ENCODE measurements at regions not wholly inside any gene's neighbourhood (a gene's known extent, or its start where the extent isn't known, plus 50 kb on each side); places are given as distances from the start of the nearest gene placed in this dataset.

- DNase-seq = peak in 1 of 2 donors; percentile 30
Observed at GRCh38 chr3:30269751-30270445, 336.5 kb upstream of the TGFBR2 start.

GRCh38 chr3:30271781-30272180 is 334.6 kb upstream of the TGFBR2 start:
- no peak for DNase-seq

- DNase-seq = no peak
Observed at GRCh38 chr3:30273304-30274072, 332.9 kb upstream of the TGFBR2 start.

GRCh38 chr3:30277494-30277893 is 328.9 kb upstream of the TGFBR2 start:
- DNase-seq = no peak

- DNase-seq = no peak
Observed at GRCh38 chr3:30281526-30281925, 324.9 kb upstream of the TGFBR2 start.

GRCh38 chr3:30282154-30282696 is 324.2 kb upstream of the TGFBR2 start:
- DNase-seq = no peak

GRCh38 chr3:30285188-30286006 is 321.0 kb upstream of the TGFBR2 start:
- no peak for DNase-seq

- DNase-seq = no peak
Observed at GRCh38 chr3:30286007-30286669, 320.3 kb upstream of the TGFBR2 start.

GRCh38 chr3:30286811-30287210 is 319.6 kb upstream of the TGFBR2 start:
- DNase-seq = no peak

GRCh38 chr3:30288830-30289229 is 317.6 kb upstream of the TGFBR2 start:
- DNase-seq = no peak

- DNase-seq = peak in 1 of 2 donors; percentile 13
Observed at GRCh38 chr3:30289324-30289723, 317.1 kb upstream of the TGFBR2 start.

- DNase-seq = no peak
Observed at GRCh38 chr3:30289766-30290165, 316.6 kb upstream of the TGFBR2 start.

GRCh38 chr3:30290479-30290878 is 315.9 kb upstream of the TGFBR2 start:
- no peak for DNase-seq

- no peak for DNase-seq
Observed at GRCh38 chr3:30292192-30292893, 314.1 kb upstream of the TGFBR2 start.

GRCh38 chr3:30293621-30294240 is 312.7 kb upstream of the TGFBR2 start:
- DNase-seq = no peak

- no peak for DNase-seq
Observed at GRCh38 chr3:30294241-30294667, 312.1 kb upstream of the TGFBR2 start.

- no peak for DNase-seq
Observed at GRCh38 chr3:30297112-30297511, 309.3 kb upstream of the TGFBR2 start.

GRCh38 chr3:30299674-30300385 is 306.6 kb upstream of the TGFBR2 start:
- no peak for DNase-seq

- DNase-seq = no peak
Observed at GRCh38 chr3:30300809-30301208, 305.6 kb upstream of the TGFBR2 start.

- DNase-seq = no peak
Observed at GRCh38 chr3:30302027-30302426, 304.4 kb upstream of the TGFBR2 start.

- no peak for DNase-seq
Observed at GRCh38 chr3:30303770-30304169, 302.6 kb upstream of the TGFBR2 start.
